ENCODE measurements at regions not wholly inside any gene's neighbourhood (a gene's known extent, or its start where the extent isn't known, plus 50 kb on each side); places are given as distances from the start of the nearest gene placed in this dataset.

GRCh38 chr4:180465364-180465763 lies 1777.8 kb upstream of the TENM3 start:
- TF ChIP-seq CTCF (IDR thresholded peaks at IDR 0.05) (no peak), POLR2A (IDR thresholded peaks at IDR 0.05) (no peak)
